Retinal pigment epithelial cell (primary cell): ENCODE measurements at regions not wholly inside any gene's neighbourhood (a gene's known extent, or its start where the extent isn't known, plus 50 kb on each side); places are given as distances from the start of the nearest gene placed in this dataset.

Experiments used
- DNase-seq: peaks from one replicate; pipeline ENCODE4 v3.0.0-alpha.2; 2010; ENCODE audit warnings: low read depth
- H3K4me3 ChIP-seq: 2 replicates; pipeline ENCODE4 v1.5.1; 2011; ENCODE audit warnings: mild to moderate bottlenecking, low read length, control low read depth, moderate library complexity
- CTCF ChIP-seq: conservative IDR thresholded peaks from 2 replicates; pipeline ENCODE4 v1.5.1; 2011; ENCODE audit warnings: low read depth, low read length, control low read depth, inconsistent platforms

- TF ChIP-seq CTCF = no peak
- DNase-seq = peak; percentile 3
- no peak overlapping the region for H3K4me3 ChIP-seq
Measured at GRCh38 chr2:15069149-15069548, 436.6 kb downstream of the LRATD1 start.

- H3K4me3 ChIP-seq = no peak overlapping the region
- no peak for TF ChIP-seq CTCF
- no peak for DNase-seq
Measured at GRCh38 chr2:15072836-15073235, 440.3 kb downstream of the LRATD1 start.

GRCh38 chr2:15073664-15074063 is 441.1 kb downstream of the LRATD1 start:
- DNase-seq = no peak
- no peak for TF ChIP-seq CTCF
- H3K4me3 ChIP-seq = no peak overlapping the region

GRCh38 chr2:15074319-15074718 is 441.8 kb downstream of the LRATD1 start:
- no peak for DNase-seq
- H3K4me3 ChIP-seq = no peak overlapping the region
- TF ChIP-seq CTCF = no peak

- no peak for TF ChIP-seq CTCF
- H3K4me3 ChIP-seq = no peak overlapping the region
- no peak for DNase-seq
Measured at GRCh38 chr2:15074751-15075700, 442.5 kb downstream of the LRATD1 start.

- DNase-seq = no peak
- no peak overlapping the region for H3K4me3 ChIP-seq
Measured at GRCh38 chr2:15076668-15077067, 444.2 kb downstream of the LRATD1 start.

More at GRCh38 chr2:15076668-15077067, 444.2 kb downstream of the LRATD1 start:
- TF ChIP-seq CTCF = no peak
